HG03139 (cell line): ENCODE measurements at regions not wholly inside any gene's neighbourhood (a gene's known extent, or its start where the extent isn't known, plus 50 kb on each side); places are given as distances from the start of the nearest gene placed in this dataset.
"Not testable (repeated sequence)": the region's sequence is repeated elsewhere in the genome, so short reads cannot be mapped to it uniquely, and the experiment has no call there.

Experiments used
- ATAC-seq: cut with Tn5 transposase; IDR thresholded peaks from one replicate; pipeline ENCODE4 v1.9.1; 2021; ENCODE audit not compliant: unreplicated experiment

GRCh38 chr1:70745199-70745598, 302.4 kb downstream of the PTGER3 start:
- ATAC-seq = no peak

GRCh38 chr1:70746062-70746461, 301.6 kb downstream of the PTGER3 start:
- not testable (repeated sequence) for ATAC-seq

DNA sequence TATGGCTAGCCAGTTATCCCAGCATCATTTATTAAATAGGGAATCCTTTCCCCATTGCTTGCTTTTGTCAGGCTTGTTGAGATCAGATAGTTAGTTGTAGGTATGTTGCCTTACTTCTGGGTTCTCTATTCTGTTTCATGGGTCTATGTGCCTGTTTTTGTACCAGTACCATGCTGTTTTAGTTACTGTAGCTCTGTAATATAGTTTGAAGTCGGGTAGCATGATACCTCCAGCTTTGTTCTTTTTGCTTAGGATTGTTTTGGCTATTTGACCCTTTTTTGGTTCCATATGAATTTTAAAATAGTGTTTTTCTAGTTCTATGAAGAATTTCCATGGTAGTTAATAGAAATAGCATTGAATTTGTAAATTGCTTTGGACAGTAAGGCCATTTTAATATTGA, 300.5 kb downstream of the PTGER3 start:
- not testable (repeated sequence) for ATAC-seq

GRCh38 chr1:70751676-70752287, 295.8 kb downstream of the PTGER3 start:
- ATAC-seq = not testable (repeated sequence)

- no peak for ATAC-seq
These were observed 292.9 kb downstream of the PTGER3 start for GRCh38 chr1:70754701-70755100.

DNA sequence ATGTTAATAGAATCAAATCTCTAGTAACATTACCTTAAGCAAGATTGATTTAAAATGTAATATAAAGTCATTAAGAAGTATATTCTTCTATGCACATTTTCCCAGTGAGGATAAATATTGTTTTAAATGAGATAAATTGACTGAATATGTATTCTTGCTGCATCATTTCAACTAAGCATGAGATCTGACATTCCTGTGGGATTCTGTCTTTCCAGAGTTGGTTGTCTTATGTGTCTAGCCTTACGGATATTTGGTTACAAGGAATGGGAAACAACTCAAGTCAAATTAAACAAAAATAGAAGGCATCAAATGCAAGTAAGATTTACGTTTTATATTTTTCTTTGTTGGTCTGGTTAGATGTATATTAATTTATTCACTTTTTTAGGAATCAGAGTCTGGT, 287.5 kb downstream of the PTGER3 start:
- ATAC-seq = no peak

GRCh38 chr1:70762386-70762785, 285.2 kb downstream of the PTGER3 start:
- no peak for ATAC-seq

DNA sequence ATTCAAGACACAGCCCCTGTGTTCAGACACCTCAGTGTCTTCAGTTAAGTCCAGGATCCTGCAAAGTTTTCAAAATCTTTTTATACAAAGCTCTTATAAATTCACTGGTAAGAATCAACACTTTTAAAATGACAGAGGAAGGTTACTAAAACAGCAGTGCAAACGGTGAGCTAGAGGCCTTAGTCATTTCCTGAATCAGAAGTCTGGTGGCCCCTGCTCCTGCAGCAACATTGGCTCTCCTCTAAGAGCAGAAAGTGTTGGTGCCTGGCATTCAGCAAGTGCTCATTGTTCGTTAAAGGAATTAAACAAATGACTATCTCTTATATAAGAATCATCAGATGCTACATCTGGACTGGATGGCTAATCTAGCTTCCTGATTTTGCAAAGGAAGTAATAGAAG, 282.9 kb downstream of the PTGER3 start:
- ATAC-seq = no peak

DNA sequence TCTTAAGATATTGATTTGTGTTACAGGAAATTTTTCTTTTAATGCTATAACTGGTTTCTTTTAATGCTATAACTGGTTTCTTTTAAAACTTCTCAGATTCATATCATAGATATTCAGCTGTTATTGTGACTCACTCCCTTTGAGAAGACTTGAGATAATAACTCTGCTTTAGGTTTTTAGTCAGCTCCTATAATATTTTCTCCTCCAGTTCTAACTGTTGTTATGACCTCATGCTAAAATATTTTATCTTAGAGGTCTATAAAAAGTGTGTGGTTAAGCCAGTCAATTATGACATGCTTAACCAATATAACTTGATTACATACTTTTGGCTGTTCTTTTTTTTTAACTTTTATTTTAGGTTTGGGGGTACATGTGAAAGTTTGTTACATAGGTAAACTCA, 280.2 kb downstream of the PTGER3 start:
- ATAC-seq = no peak

GRCh38 chr1:70768216-70768615, 279.4 kb downstream of the PTGER3 start:
- ATAC-seq = no peak

GRCh38 chr1:70778056-70778762, 269.4 kb downstream of the PTGER3 start:
- ATAC-seq = no peak

GRCh38 chr1:70778934-70779333, 268.7 kb downstream of the PTGER3 start:
- ATAC-seq = no peak

DNA sequence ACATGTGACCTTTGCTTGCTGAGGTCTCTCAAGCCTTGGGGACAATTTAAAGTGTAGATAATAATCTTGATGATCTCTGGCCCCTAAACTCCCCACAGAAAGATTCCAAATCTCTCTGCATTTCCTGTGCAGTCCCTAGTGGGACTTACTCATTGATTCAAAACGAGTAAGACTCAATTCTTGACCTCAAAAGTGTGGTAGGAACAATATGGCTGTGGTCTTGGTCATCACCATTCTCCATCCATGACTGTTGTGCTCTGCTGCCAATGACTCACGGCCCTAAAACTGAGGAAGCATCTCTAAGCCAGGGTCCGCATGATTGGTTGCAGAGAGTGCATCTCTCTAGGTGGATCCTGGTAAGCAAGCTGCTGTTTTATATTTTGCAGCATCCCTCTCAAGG, 268.0 kb downstream of the PTGER3 start:
- ATAC-seq = no peak

GRCh38 chr1:70785287-70785686, 262.3 kb downstream of the PTGER3 start:
- no peak for ATAC-seq

GRCh38 chr1:70790232-70790923, 257.2 kb downstream of the PTGER3 start:
- ATAC-seq = no peak

DNA sequence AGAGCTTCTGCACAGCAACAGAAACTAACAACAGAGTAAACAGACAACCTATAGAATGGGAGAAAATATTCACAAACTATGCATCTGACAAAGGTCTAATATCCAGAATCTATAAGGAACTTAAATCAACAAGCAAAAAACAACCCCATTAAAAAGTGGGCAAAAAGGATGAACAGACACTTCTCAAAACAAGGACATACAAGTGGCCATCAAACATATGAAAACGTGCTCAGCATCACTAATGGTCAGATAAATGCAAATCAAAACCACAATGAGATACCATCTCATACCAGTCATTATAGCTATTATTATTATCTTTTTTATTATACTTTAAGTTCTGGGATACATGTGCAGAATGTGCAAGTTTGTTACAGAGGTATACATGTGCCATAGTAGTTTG, 252.6 kb downstream of the PTGER3 start:
- not testable (repeated sequence) for ATAC-seq

DNA sequence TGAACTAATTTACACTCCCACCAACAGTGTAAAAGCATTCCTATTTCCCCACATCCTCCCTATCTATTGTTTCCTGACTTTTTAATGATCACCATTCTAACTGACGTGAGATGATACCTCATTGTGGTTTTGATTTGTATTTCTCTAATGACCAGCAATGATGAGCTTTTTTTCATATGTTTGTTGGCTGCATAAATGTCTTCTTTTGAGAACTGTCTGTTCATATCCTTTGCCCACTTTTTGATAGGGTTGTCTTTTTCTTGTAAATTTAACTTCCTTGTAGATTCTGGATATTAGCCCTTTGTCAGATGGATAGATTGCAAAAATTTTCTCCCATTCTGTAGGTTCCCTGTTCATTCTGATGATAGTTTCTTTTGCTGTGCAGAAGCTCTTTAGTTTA, 251.3 kb downstream of the PTGER3 start:
- ATAC-seq = not testable (repeated sequence)

GRCh38 chr1:70802625-70803024, 245.0 kb downstream of the PTGER3 start:
- not testable (repeated sequence) for ATAC-seq

DNA sequence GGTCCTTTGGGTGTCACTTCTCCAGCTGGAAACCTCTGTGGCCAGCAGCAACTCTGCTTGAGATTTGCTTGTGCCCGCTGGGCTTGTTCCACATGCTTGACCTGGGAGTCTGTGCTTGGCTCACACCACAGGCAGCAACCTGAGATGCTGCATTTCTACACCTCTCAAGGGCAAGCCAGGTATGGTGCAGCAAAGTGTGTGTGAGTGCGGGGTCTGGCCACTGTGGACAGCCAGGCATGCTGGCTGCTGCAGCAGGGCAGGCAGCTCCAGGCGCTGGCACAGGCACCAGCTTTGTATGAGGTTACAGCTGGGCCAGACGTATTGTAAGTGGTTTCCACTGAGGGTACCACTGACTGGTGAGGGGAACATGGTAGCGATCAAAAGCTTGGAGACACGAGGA, 242.0 kb downstream of the PTGER3 start:
- ATAC-seq = no peak

- no peak for ATAC-seq
These were observed 240.4 kb downstream of the PTGER3 start for GRCh38 chr1:70807088-70807664.

GRCh38 chr1:70809069-70809468, 238.5 kb downstream of the PTGER3 start:
- no peak for ATAC-seq

DNA sequence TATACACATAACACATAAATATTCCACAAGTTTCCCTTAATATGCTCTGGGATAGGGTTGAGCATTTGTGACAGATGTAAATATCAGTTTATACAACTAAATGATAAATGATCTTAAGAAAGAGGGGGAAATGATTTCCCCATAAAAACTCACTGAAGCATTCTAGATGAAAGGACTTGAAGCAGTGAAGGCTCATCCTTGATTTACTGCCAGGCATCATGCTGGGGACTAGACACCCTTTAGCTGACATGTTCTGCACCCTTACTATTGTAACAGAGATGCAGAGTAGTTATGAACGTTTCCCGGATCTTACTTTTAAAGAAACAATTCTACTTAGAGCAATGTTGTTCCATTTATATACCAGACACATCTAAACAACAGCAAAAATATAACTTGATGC, 235.8 kb downstream of the PTGER3 start:
- ATAC-seq = no peak
